Glomerular visceral epithelial cell (primary cell): ENCODE measurements at regions not wholly inside any gene's neighbourhood (a gene's known extent, or its start where the extent isn't known, plus 50 kb on each side); places are given as distances from the start of the nearest gene placed in this dataset.
"Not testable (repeated sequence)": the region's sequence is repeated elsewhere in the genome, so short reads cannot be mapped to it uniquely, and the experiment has no call there.

Source experiments
- DNase-seq: peaks from one replicate; pipeline ENCODE4 v3.0.0-alpha.2; 2016; ENCODE audit errors: extremely low spot score

GRCh38 chr4:131296192-131296591, 1852.9 kb upstream of the PCDH10 start:
- DNase-seq: peak; percentile 11

GRCh38 chr4:131302108-131302507, 1847.0 kb upstream of the PCDH10 start:
- no peak for DNase-seq

DNA sequence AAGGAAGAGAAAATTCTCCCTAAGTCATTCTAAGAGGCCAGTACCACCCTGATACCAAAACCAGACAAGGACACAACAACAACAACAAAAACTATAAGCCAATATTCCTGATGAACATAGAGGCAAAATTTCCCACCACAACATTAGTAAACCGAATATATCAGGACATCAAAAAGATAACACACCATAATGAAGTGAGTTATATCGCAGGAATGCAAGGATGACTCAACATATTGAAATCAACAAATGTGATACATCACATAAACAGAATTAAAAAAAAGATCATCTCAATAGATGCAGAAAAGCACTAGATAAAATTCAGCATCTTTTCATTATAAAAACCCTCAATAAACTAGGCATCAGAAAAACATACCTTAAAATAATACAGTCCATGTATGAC, 1844.4 kb upstream of the PCDH10 start:
- no peak for DNase-seq

- no peak for DNase-seq
Measured at GRCh38 chr4:131309628-131310027, 1839.5 kb upstream of the PCDH10 start.

- DNase-seq: no peak
Measured at GRCh38 chr4:131316086-131316485, 1833.0 kb upstream of the PCDH10 start.

DNA sequence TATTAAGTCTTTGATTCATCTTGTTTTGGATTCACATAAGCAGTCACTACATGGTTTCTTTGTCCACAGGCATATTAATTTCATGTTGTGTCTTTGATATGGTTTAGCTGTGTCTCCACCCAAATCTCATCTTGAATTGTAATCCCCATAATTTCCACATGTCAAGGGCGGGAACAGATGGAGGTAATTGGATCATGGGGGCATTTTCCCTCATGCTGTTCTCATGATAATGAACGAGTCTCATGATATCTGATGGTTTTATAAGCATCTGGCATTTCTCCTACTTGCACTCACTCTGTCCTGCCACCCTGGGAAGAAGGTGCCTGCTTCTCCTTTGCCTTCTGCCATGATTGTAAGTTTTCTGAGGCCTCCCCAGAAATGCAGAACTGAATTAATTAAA, 1811.2 kb upstream of the PCDH10 start:
- DNase-seq: no peak

GRCh38 chr4:131339137-131339536, 1810.0 kb upstream of the PCDH10 start:
- no peak for DNase-seq

DNA sequence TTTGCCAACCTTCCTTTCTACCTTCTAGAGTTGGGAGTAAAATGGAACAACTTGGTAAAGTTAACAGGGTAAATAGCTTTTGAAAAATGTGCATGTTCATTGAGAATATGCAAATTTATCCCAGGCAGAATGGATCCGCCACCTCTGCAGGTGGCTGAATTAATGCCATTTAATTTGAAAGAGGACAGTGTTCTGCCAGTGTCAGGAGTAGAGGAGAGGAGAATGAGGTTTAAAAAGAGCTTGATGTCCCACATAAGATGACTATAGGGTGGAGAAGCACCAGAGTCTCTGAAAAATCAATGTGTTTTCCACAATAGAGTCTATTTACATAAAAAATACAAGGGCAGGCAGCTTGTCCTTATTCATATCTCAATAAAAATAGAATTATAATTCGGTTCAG, 1804.3 kb upstream of the PCDH10 start:
- no peak for DNase-seq

- no peak for DNase-seq
Measured at GRCh38 chr4:131347816-131348215, 1801.3 kb upstream of the PCDH10 start.

DNA sequence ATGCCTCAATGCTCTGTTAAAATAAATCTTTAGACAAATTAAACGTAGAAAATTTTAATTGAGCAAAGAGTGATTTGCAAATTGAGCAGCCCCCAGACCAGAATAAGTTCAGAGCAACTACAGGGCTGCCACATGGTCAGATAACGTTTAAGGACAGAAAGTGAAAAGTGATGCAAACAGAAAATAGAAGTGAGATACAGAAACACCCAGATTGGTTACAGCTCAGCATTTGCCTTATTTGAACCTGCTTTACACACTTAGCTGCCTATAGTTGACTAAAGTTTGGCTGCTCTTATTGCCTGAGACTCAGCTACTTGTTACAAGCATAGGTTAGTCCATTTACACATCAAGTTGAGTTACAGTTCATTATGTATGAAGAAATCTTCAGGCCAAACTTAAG, 1800.8 kb upstream of the PCDH10 start:
- no peak for DNase-seq

DNA sequence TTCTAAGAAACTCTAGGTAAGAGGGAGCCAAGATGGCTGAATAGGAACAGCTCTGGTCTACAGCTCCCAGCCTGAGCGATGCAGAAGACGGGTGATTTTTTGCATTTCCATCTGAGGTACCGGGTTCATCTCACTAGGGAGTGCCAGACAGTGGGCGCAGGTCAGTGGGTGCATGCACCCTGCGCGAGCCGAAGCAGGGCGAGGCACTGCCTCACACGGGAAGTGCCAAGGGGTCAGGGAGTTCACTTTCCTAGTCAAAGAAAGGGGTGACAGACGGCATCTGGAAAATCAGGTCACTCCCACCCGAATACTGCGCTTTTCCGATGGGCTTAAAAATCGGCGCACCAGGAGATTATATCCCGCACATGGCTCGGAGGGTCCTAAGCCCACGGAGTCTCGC, 1796.7 kb upstream of the PCDH10 start:
- DNase-seq: not testable (repeated sequence)

GRCh38 chr4:131366714-131367113, 1782.4 kb upstream of the PCDH10 start:
- no peak for DNase-seq

DNA sequence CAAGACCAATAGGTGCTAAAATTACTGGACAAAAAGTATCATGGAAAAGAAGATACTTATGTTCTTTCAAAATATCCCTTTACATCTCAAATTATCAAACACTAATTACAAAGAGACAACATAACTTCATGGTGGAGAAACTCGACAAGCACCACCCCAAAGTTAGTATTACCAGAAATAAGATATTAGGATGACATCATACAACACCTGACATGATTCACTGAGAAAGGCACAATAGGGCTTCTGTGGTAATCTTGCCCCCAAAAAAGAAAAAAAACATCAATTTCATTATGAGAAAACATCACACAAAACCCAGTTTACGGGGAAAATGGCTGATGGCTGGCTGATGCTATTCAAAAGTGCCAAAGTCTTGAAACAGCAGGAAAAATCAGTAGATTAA, 1781.7 kb upstream of the PCDH10 start:
- DNase-seq: no peak

GRCh38 chr4:131370846-131371245, 1778.2 kb upstream of the PCDH10 start:
- peak; percentile 72 for DNase-seq

GRCh38 chr4:131381055-131381454, 1768.0 kb upstream of the PCDH10 start:
- no peak for DNase-seq

DNA sequence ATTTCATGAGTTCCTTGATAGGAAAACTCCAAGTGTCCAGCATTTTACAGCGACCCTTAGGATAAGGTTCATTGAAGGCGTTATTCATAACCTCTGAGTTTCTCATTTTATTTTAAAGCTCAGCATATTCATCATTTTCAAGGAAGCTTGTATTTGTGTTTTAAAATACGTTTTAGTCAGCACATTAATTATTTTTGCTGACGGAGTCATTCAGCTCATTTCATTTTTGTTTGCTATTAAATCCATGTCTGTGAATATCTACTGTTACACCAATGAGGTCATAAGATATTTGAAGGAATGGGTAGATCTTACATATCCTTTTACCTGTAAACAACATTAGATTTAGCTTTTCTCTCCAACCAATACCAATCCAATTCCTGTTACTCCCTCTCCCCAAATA, 1766.3 kb upstream of the PCDH10 start:
- no peak for DNase-seq

DNA sequence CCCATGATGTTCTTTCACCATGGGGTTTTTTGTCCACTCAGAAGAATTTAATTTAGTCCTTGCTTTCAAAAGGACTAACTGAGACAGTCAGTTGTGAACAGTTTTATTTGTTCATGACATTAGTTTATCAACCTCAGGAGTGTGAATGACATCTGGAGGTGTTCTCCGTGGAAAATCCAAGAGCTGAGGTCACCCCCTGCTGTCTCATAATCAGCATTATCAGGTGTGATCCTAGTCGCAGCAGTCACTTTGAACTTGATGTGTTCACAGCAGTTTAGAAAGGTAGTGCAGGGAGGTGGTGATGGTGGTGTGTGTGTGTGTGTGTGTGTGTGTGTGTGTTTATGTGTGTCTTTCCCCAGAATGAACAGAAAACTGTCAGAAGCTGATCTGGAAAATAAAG, 1760.8 kb upstream of the PCDH10 start:
- no peak for DNase-seq

GRCh38 chr4:131408102-131408501, 1741.0 kb upstream of the PCDH10 start:
- DNase-seq: no peak

- no peak for DNase-seq
Measured at GRCh38 chr4:131411393-131411792, 1737.7 kb upstream of the PCDH10 start.

GRCh38 chr4:131419147-131419546, 1729.9 kb upstream of the PCDH10 start:
- DNase-seq: no peak

GRCh38 chr4:131426023-131426758, 1722.9 kb upstream of the PCDH10 start:
- DNase-seq: no peak

- DNase-seq: no peak
Measured at GRCh38 chr4:131427000-131427399, 1722.1 kb upstream of the PCDH10 start.

DNA sequence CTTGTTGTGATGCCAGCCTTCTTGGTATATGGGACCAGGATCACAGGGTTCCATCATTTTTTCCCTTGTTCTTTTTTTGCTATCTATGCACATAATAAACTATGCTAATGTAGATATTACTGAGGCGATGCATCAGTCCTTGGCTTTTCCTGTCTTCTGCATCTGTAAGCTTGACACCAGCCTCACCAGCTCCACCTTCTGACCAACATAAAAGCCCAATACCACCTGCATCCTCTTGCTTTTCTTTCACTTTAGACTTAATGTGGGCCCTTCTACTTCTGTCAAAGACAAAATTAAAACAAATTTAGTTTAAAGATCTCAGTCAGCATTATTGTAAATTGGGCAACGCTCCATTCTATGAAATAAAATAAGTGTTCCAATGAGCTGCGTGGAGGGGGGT, 1718.8 kb upstream of the PCDH10 start:
- DNase-seq: no peak

DNA sequence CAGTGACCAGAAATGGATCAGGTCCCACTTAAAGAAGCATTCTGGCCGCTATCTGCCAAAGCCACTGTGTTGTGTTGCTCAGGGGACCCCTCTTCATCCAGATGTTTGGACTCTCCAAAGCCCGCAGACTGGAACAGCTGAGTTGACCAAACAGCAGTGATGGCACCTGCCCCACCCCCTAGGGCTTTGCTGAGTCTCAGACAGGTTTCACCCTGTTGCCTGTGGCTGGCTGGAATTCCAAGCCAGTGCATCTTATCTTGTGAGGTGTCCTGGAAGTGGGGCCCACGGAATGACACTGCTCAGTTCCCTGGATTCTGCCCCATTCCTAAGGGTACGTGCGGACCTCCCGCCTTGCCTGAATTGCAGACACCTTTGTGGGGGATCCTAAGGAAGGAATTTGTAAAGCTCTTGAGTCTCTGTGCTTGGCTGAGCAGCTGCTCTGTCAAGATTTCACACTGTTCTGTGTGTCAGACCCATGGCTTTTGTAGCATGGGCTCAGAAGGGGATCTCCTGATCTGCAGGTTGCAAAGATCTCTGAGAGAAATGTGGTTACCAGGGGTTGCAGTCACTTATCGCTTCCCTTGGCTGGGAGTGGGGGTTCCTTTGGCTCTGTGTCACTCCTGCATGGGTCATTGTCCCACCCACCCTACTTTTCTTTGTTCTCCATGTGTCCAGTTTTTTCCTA, 1707.9 kb upstream of the PCDH10 start:
- DNase-seq: peak; percentile 14
